Mesothelial cell of epicardium (in vitro differentiated cells): ENCODE measurements at regions not wholly inside any gene's neighbourhood (a gene's known extent, or its start where the extent isn't known, plus 50 kb on each side); places are given as distances from the start of the nearest gene placed in this dataset.

Experiments
- DNase-seq, 2 experiments: peaks; one replicate each; pipeline ENCODE4 v3.0.0; 2021; ENCODE audit warnings: low spot score in 2 of 2; ENCODE audit not compliant: unreplicated experiment in 2 of 2
- H3K27ac Mint-ChIP-seq: 2 replicates; pipeline ENCODE4 v1.8.0; 2021; ENCODE audit warnings: mixed read lengths
- H3K27me3 Mint-ChIP-seq: 2 replicates; pipeline ENCODE4 v1.8.0; 2021; ENCODE audit warnings: low read depth, mixed read lengths
- H3K36me3 Mint-ChIP-seq: 2 replicates; pipeline ENCODE4 v1.8.0; 2021; ENCODE audit warnings: mixed read lengths
- H3K4me1 Mint-ChIP-seq: 2 replicates; pipeline ENCODE4 v1.8.0; 2021; ENCODE audit warnings: mixed read lengths
- H3K4me3 Mint-ChIP-seq: 2 replicates; pipeline ENCODE4 v1.8.0; 2021; ENCODE audit warnings: mild to moderate bottlenecking, moderate library complexity, mixed read lengths
- H3K9me3 Mint-ChIP-seq: 2 replicates; pipeline ENCODE4 v1.8.0; 2021; ENCODE audit warnings: mixed read lengths
- CTCF ChIP-seq: fragments of 200-600 bp; sonication (generic); IDR thresholded peaks from one replicate; pipeline ENCODE4 v1.5.0; 2021; ENCODE audit warnings: antibody characterized with exemption; ENCODE audit not compliant: unreplicated experiment

- TF ChIP-seq CTCF = no peak
- no peak for DNase-seq
- no peak overlapping the region for H3K4me3 Mint-ChIP-seq
Measured at GRCh38 chr9:103444176-103444575, 449.0 kb downstream of the CYLC2 start.

GRCh38 chr9:103458826-103459225 is 463.7 kb downstream of the CYLC2 start:
- H3K27me3 Mint-ChIP-seq = no peaks in the 10 kb centered on the region
- no peak overlapping the region for H3K27ac Mint-ChIP-seq
- TF ChIP-seq CTCF = no peak
- no peaks in the 10 kb centered on the region for H3K4me1 Mint-ChIP-seq
- peaks cover 22% of the 10 kb centered on the region for H3K9me3 Mint-ChIP-seq
- H3K36me3 Mint-ChIP-seq = no peaks in the 10 kb centered on the region
- no peak overlapping the region for H3K4me3 Mint-ChIP-seq
- no peak for DNase-seq

More at GRCh38 chr9:103444176-103444575, 449.0 kb downstream of the CYLC2 start:
- Mint-ChIP-seq H3K27me3 (no peaks in the 10 kb centered on the region), H3K27ac (no peak overlapping the region), H3K36me3 (no peaks in the 10 kb centered on the region), H3K9me3 (no peaks in the 10 kb centered on the region), H3K4me1 (peaks cover 2% of the 10 kb centered on the region)

- TF ChIP-seq CTCF = no peak
Measured at GRCh38 chr9:103471241-103471640, 476.1 kb downstream of the CYLC2 start.

GRCh38 chr9:103474156-103474555 is 479.0 kb downstream of the CYLC2 start:
- no peak overlapping the region for H3K27ac Mint-ChIP-seq
- no peak for TF ChIP-seq CTCF
- H3K4me1 Mint-ChIP-seq = no peaks in the 10 kb centered on the region
- no peak for DNase-seq
- H3K9me3 Mint-ChIP-seq = peaks cover 9% of the 10 kb centered on the region
- H3K36me3 Mint-ChIP-seq = no peaks in the 10 kb centered on the region
- H3K27me3 Mint-ChIP-seq = no peaks in the 10 kb centered on the region
- H3K4me3 Mint-ChIP-seq = no peak overlapping the region

More at GRCh38 chr9:103471241-103471640, 476.1 kb downstream of the CYLC2 start:
- peaks cover 21% of the 10 kb centered on the region for H3K9me3 Mint-ChIP-seq
- H3K4me3 Mint-ChIP-seq = no peak overlapping the region
- H3K27ac Mint-ChIP-seq = no peak overlapping the region
- H3K36me3 Mint-ChIP-seq = no peaks in the 10 kb centered on the region
- no peaks in the 10 kb centered on the region for H3K27me3 Mint-ChIP-seq
- no peak for DNase-seq
- H3K4me1 Mint-ChIP-seq = no peaks in the 10 kb centered on the region

GRCh38 chr9:103483471-103484096 is 488.5 kb downstream of the CYLC2 start:
- Mint-ChIP-seq H3K4me1 (no peaks in the 10 kb centered on the region), H3K27me3 (no peaks in the 10 kb centered on the region), H3K4me3 (no peak overlapping the region), H3K9me3 (peaks cover 20% of the 10 kb centered on the region), H3K36me3 (no peaks in the 10 kb centered on the region), H3K27ac (no peak overlapping the region)
- TF ChIP-seq CTCF = no peak
- no peak for DNase-seq

- H3K27ac Mint-ChIP-seq = no peak overlapping the region
- no peak for TF ChIP-seq CTCF
- peaks cover 20% of the 10 kb centered on the region for H3K9me3 Mint-ChIP-seq
- no peak for DNase-seq
- H3K36me3 Mint-ChIP-seq = no peaks in the 10 kb centered on the region
- H3K27me3 Mint-ChIP-seq = no peaks in the 10 kb centered on the region
- H3K4me1 Mint-ChIP-seq = no peaks in the 10 kb centered on the region
- no peak overlapping the region for H3K4me3 Mint-ChIP-seq
Measured at GRCh38 chr9:103485138-103485537, 490.0 kb downstream of the CYLC2 start.
